GM12891 (cell line): ENCODE measurements at regions not wholly inside any gene's neighbourhood (a gene's known extent, or its start where the extent isn't known, plus 50 kb on each side); places are given as distances from the start of the nearest gene placed in this dataset.
"Not testable (repeated sequence)": the region's sequence is repeated elsewhere in the genome, so short reads cannot be mapped to it uniquely, and the experiment has no call there.

Experiments used
- POLR2A ChIP-seq: IDR thresholded peaks from 2 replicates; pipeline ENCODE4 v1.6.1; 2011; ENCODE audit warnings: low read depth, low read length, control low read depth
- TAF1 ChIP-seq: IDR thresholded peaks from 2 replicates; pipeline ENCODE4 v1.6.1; 2011; ENCODE audit warnings: low read depth, low read length, control low read depth

GRCh38 chr5:174880412-174881200 lies 156.2 kb downstream of the MSX2 start:
- TF ChIP-seq TAF1, POLR2A: not testable (repeated sequence)
